ACC112 (cell line): ENCODE measurements at regions not wholly inside any gene's neighbourhood (a gene's known extent, or its start where the extent isn't known, plus 50 kb on each side); places are given as distances from the start of the nearest gene placed in this dataset.
"Not testable (repeated sequence)": the region's sequence is repeated elsewhere in the genome, so short reads cannot be mapped to it uniquely, and the experiment has no call there.

ENCODE experiments used
- H2AFZ ChIP-seq: fragments of 200-600 bp; sonication (generic); one replicate; pipeline ENCODE4 v1.6.0; 2017; ENCODE audit warnings: antibody characterized with exemption, low read length; ENCODE audit not compliant: unreplicated experiment
- H3K27ac ChIP-seq: fragments of 200-600 bp; sonication (generic); 2 replicates; pipeline ENCODE4 v1.5.1; 2014; ENCODE audit warnings: low read depth, mild to moderate bottlenecking, antibody characterized with exemption, low read length, moderate library complexity
- H3K27me3 ChIP-seq: fragments of 200-600 bp; sonication (generic); 2 replicates; pipeline ENCODE4 v1.6.1; 2014; ENCODE audit warnings: mild to moderate bottlenecking, antibody characterized with exemption, low read length, moderate library complexity, mixed read lengths; ENCODE audit not compliant: insufficient read depth
- H3K36me3 ChIP-seq: fragments of 200-600 bp; sonication (generic); 2 replicates; pipeline ENCODE4 v1.6.1; 2016; ENCODE audit warnings: mild to moderate bottlenecking, antibody characterized with exemption, low read length, moderate library complexity, mixed read lengths; ENCODE audit not compliant: insufficient read depth
- H3K4me1 ChIP-seq: fragments of 200-600 bp; sonication (generic); one replicate; pipeline ENCODE4 v1.6.1; 2016; ENCODE audit warnings: low read length, mixed read lengths; ENCODE audit not compliant: insufficient read depth, unreplicated experiment, control insufficient read depth
- H3K4me3 ChIP-seq: fragments of 200-600 bp; sonication (generic); 2 replicates; pipeline ENCODE4 v1.5.1; 2014; ENCODE audit warnings: mild to moderate bottlenecking, low read depth, low read length
- H3K79me2 ChIP-seq: fragments of 200-600 bp; sonication (generic); one replicate; pipeline ENCODE4 v1.6.0; 2016; ENCODE audit warnings: low read length; ENCODE audit not compliant: control insufficient read depth, unreplicated experiment, insufficient read depth

DNA sequence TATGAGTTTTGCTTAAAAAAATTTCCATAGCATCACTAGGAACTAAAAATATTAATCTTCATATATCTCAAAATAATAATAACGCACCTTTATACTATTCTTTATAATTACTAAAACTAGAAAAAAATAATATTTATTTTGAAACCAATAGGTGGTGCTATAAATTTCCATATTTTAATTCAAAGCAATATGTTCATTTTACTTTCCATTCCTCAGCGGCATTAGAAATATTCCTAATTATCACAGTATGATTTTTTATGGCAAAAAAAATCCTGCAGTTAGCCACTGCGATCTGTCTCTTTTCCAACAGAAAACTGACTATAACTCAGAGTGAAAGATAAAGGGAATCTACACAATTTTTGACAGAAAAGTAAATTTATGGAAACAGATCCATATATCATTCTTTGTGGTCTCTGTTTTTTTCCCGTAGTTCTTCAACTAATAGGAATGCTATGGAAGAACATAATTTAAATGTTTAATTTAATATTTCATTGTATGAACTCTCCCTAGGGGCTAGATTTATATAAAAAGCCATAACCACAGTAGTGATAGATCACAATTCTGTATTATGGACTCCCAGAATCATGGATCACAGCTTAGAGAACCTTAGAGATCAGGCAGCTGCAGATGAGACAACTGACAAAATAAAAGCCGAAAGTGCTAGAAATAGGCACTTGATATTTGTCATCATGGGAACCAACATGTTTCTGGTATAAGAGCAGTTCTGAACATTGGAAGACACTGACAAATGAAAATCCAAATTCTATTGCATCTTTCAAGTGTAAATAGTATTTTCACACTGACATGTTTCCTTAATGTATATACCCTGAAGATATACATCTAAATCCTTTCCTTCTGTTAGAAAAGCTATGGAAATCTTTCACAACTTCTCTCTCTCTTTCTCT lies 167.7 kb upstream of the MPDZ start:
- H3K4me1 ChIP-seq = peaks cover 10% of the 10 kb centered on the region
- no peaks in the 10 kb centered on the region for H3K79me2 ChIP-seq
- H2AFZ ChIP-seq = peak overlapping the region; percentile 94
- no peaks in the 10 kb centered on the region for H3K36me3 ChIP-seq
- H3K4me3 ChIP-seq = peak overlapping the region; percentile 71
- no peak overlapping the region for H3K27ac ChIP-seq
- H3K27me3 ChIP-seq = no peaks in the 10 kb centered on the region

DNA sequence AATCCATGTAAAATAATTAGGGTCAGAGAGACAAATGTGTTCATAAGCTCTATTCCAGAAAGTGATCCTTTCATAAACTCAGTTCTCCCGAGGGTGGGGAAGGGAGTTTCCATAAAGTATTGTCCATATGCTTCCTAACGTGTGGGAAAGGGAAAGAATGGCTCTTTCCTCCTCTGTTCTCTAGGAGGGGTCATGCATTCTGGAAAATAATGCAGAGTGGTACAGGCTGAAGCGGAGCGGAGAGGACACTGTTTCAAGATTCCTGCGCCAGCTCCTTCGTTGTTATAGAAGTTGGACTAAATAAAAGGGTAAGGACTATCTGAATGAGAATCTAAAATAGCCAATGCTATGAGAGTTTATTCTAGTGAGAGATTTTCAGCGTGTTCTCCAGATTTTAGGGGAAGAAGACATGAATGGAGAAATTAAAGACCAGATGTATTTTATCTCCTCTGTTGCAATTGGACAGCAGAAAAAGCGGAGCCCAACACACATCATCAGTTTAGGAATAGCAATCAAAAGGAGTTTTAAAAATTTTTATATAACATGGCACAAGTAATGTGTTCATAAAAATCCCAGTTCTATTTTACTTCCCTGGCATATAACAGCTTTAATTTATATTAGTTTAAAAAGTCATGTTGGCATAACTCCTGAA lies 166.9 kb upstream of the MPDZ start:
- Histone ChIP-seq H3K79me2 (no peaks in the 10 kb centered on the region), H3K27me3 (no peaks in the 10 kb centered on the region), H3K27ac (no peak overlapping the region), H3K4me3 (no peak overlapping the region), H3K4me1 (peaks cover 10% of the 10 kb centered on the region), H3K36me3 (no peaks in the 10 kb centered on the region), H2AFZ (peak overlapping the region; percentile 21)

DNA sequence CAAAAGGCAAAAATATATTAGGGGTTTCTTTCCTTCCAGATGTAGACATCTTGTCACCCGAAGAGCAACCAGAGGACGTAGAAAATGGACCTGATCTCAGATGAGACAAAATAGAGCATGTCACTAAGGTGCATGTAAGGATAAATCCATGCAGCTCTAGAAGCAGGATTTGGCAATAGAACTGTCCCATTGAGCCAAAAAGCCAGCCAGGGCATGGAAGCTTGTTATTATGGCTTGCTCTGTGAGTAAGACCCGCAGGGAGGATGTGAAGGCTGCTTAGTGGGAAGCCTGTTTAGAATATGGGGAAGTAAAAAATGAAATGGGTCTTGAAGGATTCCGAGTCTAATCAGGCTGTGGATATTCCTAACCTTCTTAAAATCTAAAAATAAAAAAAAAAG lies 165.6 kb upstream of the MPDZ start:
- Histone ChIP-seq H3K27me3 (no peaks in the 10 kb centered on the region), H3K27ac (no peak overlapping the region), H3K79me2 (no peaks in the 10 kb centered on the region), H3K4me1 (peaks cover 10% of the 10 kb centered on the region), H2AFZ (peak overlapping the region; percentile 77), H3K36me3 (no peaks in the 10 kb centered on the region), H3K4me3 (peak overlapping the region; percentile 61)

DNA sequence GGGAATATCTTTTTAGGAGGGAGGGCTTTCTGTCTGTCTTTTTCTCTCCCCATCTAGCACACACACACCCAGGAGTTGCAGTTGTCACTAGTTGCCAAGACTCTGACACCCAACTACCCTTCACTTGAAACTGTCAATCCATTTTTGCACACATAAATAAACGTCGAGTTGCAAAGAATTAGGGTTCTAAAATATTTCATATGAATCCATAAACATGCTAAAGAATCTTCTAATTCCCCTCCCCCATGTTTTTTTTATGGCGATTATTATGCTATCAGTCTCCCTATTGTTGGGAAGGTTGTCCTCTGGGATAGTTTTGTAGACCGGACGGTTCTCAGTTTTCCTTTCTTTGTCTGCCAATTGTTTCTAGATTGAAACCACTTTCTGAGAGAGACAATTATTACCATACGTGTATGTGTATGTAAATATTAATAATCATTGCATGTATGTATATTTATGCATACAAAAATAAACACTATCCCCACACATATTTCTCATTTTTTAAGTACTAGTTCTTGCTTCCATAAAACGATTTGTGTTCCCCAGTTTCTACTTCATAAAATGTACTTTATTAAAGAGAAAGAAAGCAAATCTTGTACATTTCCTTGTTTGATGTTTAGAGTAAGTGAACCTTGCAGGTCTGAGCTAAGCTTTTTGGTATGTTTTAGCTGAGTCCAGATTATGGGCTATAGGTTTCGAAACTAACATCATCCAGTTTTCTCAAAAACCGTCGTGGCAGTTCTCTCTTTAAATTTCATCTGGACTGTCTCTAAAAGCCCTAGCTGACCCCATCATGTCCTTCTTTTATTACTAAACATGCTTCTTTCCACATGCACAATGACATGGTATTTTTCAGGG lies 165.0 kb upstream of the MPDZ start:
- no peak overlapping the region for H3K27ac ChIP-seq
- peak overlapping the region; percentile 61 for H3K4me3 ChIP-seq
- peak overlapping the region; percentile 77 for H2AFZ ChIP-seq
- H3K27me3 ChIP-seq = no peaks in the 10 kb centered on the region
- H3K36me3 ChIP-seq = no peaks in the 10 kb centered on the region
- H3K79me2 ChIP-seq = no peaks in the 10 kb centered on the region
- H3K4me1 ChIP-seq = peaks cover 10% of the 10 kb centered on the region

DNA sequence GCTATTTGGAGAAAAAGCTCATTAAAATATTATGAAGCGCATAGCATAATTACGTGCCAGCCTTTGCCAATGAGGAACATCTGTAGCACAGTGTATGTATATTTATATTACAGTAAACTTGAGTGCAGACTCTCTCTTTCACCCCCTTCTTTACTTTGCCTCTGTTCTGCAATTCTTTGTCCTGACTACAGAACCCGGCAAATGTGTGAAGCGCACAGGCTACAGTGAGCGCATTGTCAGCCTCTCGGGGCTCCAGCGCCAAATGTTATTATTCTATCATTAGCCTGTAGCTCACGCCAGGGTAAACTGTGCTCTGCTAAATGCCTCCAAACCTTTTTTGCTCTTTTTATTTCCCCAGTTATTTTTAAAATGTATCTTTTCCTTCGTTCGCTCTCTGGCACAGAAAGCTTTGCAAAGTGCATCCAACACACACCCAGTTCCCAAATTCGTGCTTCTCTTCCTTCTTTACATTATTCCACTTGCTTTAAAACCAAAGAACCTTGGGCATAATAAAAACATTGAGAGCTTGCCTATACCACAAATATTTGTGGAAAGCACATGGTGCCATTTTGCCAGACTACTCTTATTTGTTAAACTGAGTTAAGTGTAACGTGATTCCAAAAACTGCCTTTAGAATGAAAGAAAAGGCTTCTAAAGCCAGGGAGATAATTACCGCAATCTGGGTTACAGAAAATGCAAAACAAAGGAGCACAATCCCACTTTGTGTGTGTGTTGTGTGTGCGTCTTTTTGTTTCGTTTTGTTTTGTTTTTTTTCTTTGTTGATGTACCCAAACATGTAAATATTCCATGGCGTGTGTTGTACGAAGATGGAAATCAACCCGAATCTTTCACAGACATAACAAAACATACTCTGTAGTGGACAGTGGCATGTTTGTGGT lies 164.1 kb upstream of the MPDZ start:
- Histone ChIP-seq H3K79me2 (no peaks in the 10 kb centered on the region), H2AFZ (peak overlapping the region; percentile 70), H3K27me3 (no peaks in the 10 kb centered on the region), H3K4me1 (peaks cover 10% of the 10 kb centered on the region), H3K4me3 (peak overlapping the region; percentile 61), H3K27ac (no peak overlapping the region), H3K36me3 (no peaks in the 10 kb centered on the region)

DNA sequence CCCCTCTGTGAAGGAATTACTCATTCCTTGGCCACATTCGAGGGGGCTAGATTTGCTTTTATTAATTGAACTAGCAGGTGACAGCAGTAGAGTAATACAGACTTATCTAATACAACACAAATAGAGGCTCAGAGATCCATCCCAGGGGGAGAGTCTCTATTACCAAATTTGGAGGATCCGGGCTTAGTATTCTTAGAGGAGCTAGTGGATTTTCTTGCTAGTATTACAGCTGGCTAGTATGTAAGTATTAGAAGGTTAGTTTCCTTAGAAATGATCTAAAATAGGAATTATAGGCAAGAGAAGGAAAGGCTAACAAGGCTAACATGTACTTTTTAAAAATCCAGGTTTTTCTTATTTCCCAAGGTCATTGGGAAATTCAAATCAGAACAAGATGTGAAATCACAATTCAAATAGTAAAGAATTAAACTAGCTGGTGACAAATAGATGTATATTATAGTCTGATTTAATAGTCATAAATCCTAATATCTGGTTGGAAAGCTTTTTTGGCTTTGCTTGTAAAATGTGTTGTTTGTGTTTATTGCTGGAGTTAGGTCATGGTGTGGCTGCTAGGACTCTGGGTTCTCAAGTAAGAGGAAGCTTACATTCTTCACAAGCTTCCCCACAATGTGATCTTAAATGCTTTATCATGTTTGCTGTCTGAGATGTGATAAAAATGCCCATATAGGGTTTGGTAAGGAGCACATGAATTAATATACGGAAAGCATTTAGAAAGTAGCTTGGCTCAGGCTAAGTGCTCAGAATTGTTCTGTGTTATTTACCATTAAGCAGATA lies 160.4 kb upstream of the MPDZ start:
- no peak overlapping the region for H3K27ac ChIP-seq
- no peak overlapping the region for H3K4me3 ChIP-seq
- H2AFZ ChIP-seq = no peak overlapping the region
- H3K36me3 ChIP-seq = no peaks in the 10 kb centered on the region
- H3K79me2 ChIP-seq = no peaks in the 10 kb centered on the region
- H3K27me3 ChIP-seq = no peaks in the 10 kb centered on the region
- no peaks in the 10 kb centered on the region for H3K4me1 ChIP-seq

DNA sequence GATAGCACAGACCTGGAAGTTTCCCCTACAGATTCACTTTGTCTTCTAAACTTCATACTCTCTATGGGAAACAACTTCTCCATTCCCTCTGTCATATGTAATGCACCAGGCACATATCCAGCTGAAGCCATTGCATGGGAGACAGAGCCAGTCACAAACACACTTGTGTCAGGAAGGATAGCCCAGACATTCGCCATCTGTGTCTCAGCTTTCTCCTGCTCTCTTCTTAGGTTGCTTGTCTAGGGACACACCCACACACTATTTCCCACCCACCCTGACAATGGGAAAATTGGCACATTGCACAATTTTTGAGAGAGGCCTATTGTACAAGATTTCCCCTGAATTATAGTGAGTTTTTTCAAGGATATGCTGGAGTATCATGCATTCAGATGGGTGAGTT lies 158.4 kb upstream of the MPDZ start:
- H3K4me3 ChIP-seq = no peak overlapping the region
- H3K4me1 ChIP-seq = no peaks in the 10 kb centered on the region
- no peak overlapping the region for H2AFZ ChIP-seq
- H3K36me3 ChIP-seq = no peaks in the 10 kb centered on the region
- H3K27ac ChIP-seq = no peak overlapping the region
- H3K79me2 ChIP-seq = no peaks in the 10 kb centered on the region
- no peaks in the 10 kb centered on the region for H3K27me3 ChIP-seq

DNA sequence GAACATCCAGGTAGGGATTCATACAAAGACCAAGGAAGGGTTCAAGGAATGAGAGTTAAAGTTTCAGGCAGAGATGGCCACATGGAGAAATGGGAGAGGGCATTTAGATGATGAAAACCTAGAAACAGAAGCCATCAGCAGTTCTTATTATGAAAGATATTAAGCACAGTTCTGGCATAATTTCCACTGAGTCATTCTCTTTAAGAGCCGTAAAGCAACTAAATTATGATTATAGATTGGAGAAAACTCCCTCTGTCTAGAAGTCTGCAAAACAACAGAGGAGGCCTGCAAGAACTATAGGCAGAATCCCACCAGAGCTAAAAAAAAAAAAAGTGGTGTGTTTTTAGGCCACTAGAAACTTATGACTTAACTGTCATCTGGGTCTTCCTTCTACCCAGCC lies 157.1 kb upstream of the MPDZ start:
- Histone ChIP-seq H3K27ac (no peak overlapping the region), H3K79me2 (no peaks in the 10 kb centered on the region), H3K27me3 (no peaks in the 10 kb centered on the region), H3K4me3 (no peak overlapping the region), H2AFZ (no peak overlapping the region), H3K36me3 (no peaks in the 10 kb centered on the region), H3K4me1 (no peaks in the 10 kb centered on the region)

DNA sequence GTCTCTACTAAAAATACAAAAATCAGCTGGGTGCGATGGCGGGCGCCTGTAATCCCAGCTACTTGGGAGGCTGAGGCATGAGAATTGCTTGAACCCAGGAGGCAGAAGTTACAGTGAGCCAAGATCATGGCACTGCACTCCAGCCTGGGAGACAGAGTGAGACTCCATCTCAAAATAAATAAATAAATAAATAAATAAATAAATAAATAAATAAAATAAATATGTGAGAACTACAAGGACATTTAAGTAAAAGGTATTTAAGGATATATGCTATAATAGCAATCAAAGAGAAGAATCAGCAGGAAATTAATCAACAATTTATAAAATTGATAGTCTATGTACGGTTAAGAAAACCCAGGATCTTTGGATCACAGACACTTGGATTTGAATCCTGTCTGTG lies 154.0 kb upstream of the MPDZ start:
- H3K36me3 ChIP-seq, H2AFZ ChIP-seq, H3K4me1 ChIP-seq, H3K79me2 ChIP-seq, H3K27me3 ChIP-seq, H3K4me3 ChIP-seq, H3K27ac ChIP-seq: not testable (repeated sequence)
